WTC11 (cell line): ENCODE measurements at regions not wholly inside any gene's neighbourhood (a gene's known extent, or its start where the extent isn't known, plus 50 kb on each side); places are given as distances from the start of the nearest gene placed in this dataset.

Experiments
- CTCF ChIP-seq: fragments of 200-600 bp; IDR thresholded peaks from 2 replicates; pipeline ENCODE4 v1.8.0; 2022; ENCODE audit warnings: antibody characterized with exemption
- NFYB ChIP-seq: sonication (generic); formaldehyde crosslinking; conservative IDR thresholded peaks from 2 replicates; pipeline ENCODE4 v1.8.0; 2022; ENCODE audit warnings: low read depth, missing genetic modification reagents
- RELA ChIP-seq: sonication (generic); formaldehyde crosslinking; IDR thresholded peaks from 2 replicates; pipeline ENCODE4 v1.8.1; 2022; ENCODE audit warnings: missing genetic modification reagents, mild to moderate bottlenecking, borderline replicate concordance
- SMAD3 ChIP-seq: sonication (generic); formaldehyde crosslinking; IDR thresholded peaks from 2 replicates; pipeline ENCODE4 v1.8.0; 2022; ENCODE audit warnings: missing genetic modification reagents, mild to moderate bottlenecking, borderline replicate concordance
- TP53 ChIP-seq: sonication (generic); formaldehyde crosslinking; IDR thresholded peaks from 2 replicates; pipeline ENCODE4 v1.8.1; 2023; ENCODE audit warnings: mild to moderate bottlenecking, missing genetic modification reagents

DNA sequence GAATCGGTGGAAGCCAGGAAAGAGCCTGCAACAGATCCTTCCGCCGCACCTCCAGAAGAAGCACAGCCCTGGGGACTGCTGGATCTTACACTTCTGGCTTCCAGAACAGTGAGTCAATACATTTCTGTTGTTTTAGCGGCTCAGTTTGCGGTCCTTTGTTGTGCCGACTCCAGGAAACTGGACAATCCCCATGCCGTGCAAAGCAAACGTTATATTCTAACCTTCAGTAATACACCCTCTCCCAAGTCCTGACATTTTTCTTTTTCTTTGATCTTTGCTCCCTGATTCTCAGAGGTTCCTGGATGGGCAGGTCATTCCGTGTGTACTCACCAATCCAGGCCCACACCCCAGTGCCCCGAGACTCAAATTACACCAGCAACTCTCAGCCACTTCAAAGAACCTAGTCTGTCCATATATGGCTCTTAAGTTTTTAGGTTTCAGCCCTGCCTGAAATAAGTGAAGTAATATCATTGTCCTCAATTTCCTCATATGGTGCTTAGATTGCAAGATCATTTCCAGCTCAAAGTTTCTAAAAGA lies 387.1 kb upstream of the SGCG start:
- TF ChIP-seq NFYB (CRISPR knock-in tag), result no peak
- TF ChIP-seq CTCF, result no peak
- TF ChIP-seq SMAD3, result no peak
- TF ChIP-seq TP53, result no peak
- TF ChIP-seq RELA (CRISPR knock-in tag), result no peak
